Upper lobe of right lung (tissue), 1 donor: ENCODE measurements at regions not wholly inside any gene's neighbourhood (a gene's known extent, or its start where the extent isn't known, plus 50 kb on each side); places are given as distances from the start of the nearest gene placed in this dataset.
A peak's percentile ranks its signal among the peaks of the same experiment; 100 is the strongest.

Experiments used
- ATAC-seq: fragments of 200-7000 bp; cut with Tn5 transposase; one replicate; pipeline ENCODE4 v1.9.1; 2020; ENCODE audit warnings: mild to moderate bottlenecking, moderate library complexity
- DNase-seq: peaks from one replicate; pipeline ENCODE4 v3.0.0-alpha.2; 2020
- H3K27ac ChIP-seq: fragments of 200-600 bp; one replicate; pipeline ENCODE4 v1.8.0; 2022
- H3K27me3 ChIP-seq: fragments of 200-600 bp; one replicate; pipeline ENCODE4 v1.8.0; 2022; ENCODE audit warnings: mild to moderate bottlenecking
- H3K36me3 ChIP-seq: fragments of 200-600 bp; one replicate; pipeline ENCODE4 v1.8.0; 2022
- H3K4me1 ChIP-seq: fragments of 200-600 bp; one replicate; pipeline ENCODE4 v1.8.0; 2022
- H3K4me3 ChIP-seq: fragments of 200-600 bp; one replicate; pipeline ENCODE4 v1.8.0; 2022; ENCODE audit warnings: mild to moderate bottlenecking
- H3K9me3 ChIP-seq: fragments of 200-600 bp; one replicate; pipeline ENCODE4 v1.8.0; 2022
- intact Hi-C: fragments of 100-400 bp; cut with DNase I; formaldehyde crosslinking; loops from one replicate; pipeline ENCODE4 v1.11.0; 2022
- TF ChIP-seq, protein P1 (sequence below): fragments of 200-600 bp; IDR thresholded peaks from one replicate; pipeline ENCODE4 v1.8.0; 2022; ENCODE audit warnings: antibody characterized with exemption
- donor health status: DM: no; HTN: yes; CAD: no; lungs with severe emphysema.

DNA sequence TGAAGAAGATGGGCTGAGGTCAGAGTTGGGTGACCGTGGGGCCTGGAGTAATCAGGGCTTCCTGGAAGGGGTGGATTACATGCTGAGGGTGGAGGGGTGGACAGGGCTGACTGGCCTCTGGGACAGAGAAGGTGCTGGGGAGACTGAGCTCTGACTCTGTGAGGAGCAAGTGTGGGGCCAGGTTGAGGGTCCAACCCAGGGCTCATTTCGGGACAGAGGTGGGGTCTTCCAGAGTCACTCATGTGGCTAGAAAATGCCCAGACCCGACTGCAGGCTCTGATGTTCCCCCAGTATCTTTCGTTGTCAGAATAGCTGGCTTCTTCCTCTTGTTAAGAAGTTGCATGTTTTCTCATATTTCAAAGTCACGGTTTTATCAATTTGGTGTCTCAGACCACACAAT lies 311.8 kb downstream of the PTPRU start:
- TF ChIP-seq, protein P1, sequence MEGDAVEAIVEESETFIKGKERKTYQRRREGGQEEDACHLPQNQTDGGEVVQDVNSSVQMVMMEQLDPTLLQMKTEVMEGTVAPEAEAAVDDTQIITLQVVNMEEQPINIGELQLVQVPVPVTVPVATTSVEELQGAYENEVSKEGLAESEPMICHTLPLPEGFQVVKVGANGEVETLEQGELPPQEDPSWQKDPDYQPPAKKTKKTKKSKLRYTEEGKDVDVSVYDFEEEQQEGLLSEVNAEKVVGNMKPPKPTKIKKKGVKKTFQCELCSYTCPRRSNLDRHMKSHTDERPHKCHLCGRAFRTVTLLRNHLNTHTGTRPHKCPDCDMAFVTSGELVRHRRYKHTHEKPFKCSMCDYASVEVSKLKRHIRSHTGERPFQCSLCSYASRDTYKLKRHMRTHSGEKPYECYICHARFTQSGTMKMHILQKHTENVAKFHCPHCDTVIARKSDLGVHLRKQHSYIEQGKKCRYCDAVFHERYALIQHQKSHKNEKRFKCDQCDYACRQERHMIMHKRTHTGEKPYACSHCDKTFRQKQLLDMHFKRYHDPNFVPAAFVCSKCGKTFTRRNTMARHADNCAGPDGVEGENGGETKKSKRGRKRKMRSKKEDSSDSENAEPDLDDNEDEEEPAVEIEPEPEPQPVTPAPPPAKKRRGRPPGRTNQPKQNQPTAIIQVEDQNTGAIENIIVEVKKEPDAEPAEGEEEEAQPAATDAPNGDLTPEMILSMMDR: no peak
- Histone ChIP-seq H3K27me3 (no peaks in the 10 kb centered on the region), H3K36me3 (no peaks in the 10 kb centered on the region), H3K4me1 (no peaks in the 10 kb centered on the region), H3K27ac (no peak overlapping the region), H3K4me3 (no peak overlapping the region), H3K9me3 (no peaks in the 10 kb centered on the region)
- no peak for ATAC-seq
- intact Hi-C loops: no loop called here
- peak; percentile 38 for DNase-seq

DNA sequence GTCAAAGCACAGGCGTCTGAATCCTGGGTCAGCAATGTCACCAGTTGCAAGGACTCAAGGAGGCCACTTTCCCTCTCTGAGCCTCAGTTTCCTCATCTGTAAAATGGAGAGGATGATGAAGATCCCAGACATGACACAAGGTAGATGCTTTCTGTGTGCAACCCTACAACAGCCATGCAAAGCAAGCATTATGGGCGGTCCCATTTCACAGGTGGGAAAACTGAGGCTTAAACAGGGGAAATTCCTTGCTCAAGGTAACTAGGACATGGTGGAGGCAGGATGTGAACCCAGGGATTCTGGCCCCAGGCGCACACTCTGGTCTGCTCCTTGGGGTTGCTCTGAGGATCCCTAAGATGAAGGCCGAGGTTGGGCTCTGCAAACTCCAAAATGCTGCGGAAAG lies 311.0 kb downstream of the PTPRU start:
- Histone ChIP-seq H3K4me1 (no peaks in the 10 kb centered on the region), H3K4me3 (no peak overlapping the region), H3K27ac (no peak overlapping the region), H3K9me3 (no peaks in the 10 kb centered on the region), H3K27me3 (no peaks in the 10 kb centered on the region), H3K36me3 (no peaks in the 10 kb centered on the region)
- TF ChIP-seq, protein P1: no peak
- ATAC-seq: no peak
- intact Hi-C loops: no loop called here
- no peak for DNase-seq

DNA sequence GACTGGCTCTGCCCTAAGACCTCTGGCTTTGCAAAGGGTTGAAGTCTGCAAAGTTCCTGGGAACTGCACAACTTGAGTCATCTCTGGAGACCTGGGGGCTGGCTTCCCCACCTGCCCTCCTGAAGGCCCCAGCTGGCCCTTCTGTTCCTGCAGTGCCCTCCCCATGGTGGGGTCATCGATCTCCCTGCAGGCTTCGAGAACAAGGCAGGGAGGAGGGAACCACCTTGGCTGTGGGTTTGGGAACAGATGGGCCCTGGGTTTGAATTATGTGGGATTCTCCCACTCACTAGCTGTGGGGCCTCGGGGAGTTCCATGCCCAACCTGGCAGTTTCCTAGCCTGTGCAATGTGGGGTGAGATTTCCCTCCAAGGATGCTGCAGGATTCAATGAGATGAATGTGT lies 310.2 kb downstream of the PTPRU start:
- intact Hi-C loops: no loop called here
- no peak for ATAC-seq

DNA sequence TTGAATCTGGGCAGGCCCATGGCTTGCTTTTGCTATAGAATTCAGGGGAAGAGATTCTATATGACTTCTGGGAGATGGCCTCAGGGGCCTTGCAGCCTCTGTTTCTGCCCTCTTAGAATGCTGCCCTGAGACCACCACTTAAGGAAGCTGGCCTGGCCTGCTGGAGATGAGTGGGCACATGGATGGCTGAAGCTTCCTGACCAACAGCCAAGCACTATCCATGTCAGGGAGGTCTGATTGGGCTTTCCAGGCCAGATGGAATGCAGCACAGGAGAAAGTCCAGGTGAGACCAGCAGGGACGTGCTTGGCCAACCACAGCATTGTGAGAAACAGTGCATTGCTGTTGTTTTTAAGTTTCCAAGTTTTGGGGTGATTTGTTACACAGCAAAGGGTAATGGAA lies 308.1 kb downstream of the PTPRU start:
- Histone ChIP-seq H3K4me1 (no peaks in the 10 kb centered on the region), H3K4me3 (no peak overlapping the region), H3K27me3 (no peaks in the 10 kb centered on the region), H3K27ac (no peak overlapping the region), H3K9me3 (no peaks in the 10 kb centered on the region), H3K36me3 (no peaks in the 10 kb centered on the region)
- no peak for ATAC-seq
- peak; percentile 5 for DNase-seq
- intact Hi-C loops: no loop called here
- TF ChIP-seq, protein P1: no peak

More for the DNA sequence above, 310.2 kb downstream of the PTPRU start:
- TF ChIP-seq, protein P1: no peak
- DNase-seq: peak; percentile 27
- H3K27me3 ChIP-seq: no peaks in the 10 kb centered on the region
- no peaks in the 10 kb centered on the region for H3K4me1 ChIP-seq
- H3K36me3 ChIP-seq: no peaks in the 10 kb centered on the region
- H3K27ac ChIP-seq: no peak overlapping the region
- no peaks in the 10 kb centered on the region for H3K9me3 ChIP-seq
- H3K4me3 ChIP-seq: no peak overlapping the region

DNA sequence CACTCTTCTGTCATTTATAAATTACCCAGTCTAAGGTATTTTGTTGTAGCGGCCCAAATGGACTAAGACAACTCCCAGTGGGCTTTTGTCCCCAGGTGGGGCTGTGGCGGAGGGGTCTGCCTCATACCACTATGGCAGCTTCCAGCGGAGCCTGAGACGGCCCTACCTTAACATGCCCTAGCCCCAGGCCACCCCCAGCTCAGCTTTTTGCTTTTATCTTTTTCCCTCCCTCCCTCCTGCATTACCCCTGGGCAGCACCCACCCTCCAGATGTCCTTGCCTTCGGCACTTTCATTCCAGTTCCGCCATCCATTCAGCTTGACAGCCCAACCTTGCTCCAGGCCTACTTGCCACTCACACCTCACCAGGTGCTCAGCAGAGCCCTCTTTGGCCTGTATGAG lies 307.3 kb downstream of the PTPRU start:
- Histone ChIP-seq H3K9me3 (no peaks in the 10 kb centered on the region), H3K27me3 (no peaks in the 10 kb centered on the region), H3K36me3 (no peaks in the 10 kb centered on the region), H3K27ac (no peak overlapping the region), H3K4me3 (no peak overlapping the region), H3K4me1 (no peaks in the 10 kb centered on the region)
- TF ChIP-seq, protein P1: no peak
- ATAC-seq (no peak), DNase-seq (peak; percentile 47)
- intact Hi-C loops: no loop called here

DNA sequence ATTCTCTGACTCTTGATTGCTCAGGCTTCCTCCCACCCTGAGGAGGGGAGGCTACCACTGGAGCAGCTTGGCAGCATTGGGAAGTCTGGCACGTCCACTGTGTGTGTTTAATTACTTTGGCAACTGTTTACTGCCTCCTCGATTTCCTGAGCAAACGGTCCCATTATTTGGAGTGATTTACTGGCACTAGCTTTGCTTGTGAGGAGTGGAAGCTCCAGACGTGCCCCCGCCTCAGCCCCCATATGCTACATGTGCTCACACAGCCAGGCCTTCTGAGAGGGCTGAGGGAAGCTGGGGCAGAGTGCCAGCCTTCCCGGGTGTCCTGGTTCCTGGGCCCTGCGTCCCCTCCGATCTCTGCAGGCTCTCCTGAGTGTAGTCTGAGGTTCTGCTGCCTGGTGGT lies 306.2 kb downstream of the PTPRU start:
- Histone ChIP-seq H3K27ac (no peak overlapping the region), H3K4me3 (no peak overlapping the region), H3K9me3 (no peaks in the 10 kb centered on the region), H3K36me3 (no peaks in the 10 kb centered on the region), H3K27me3 (no peaks in the 10 kb centered on the region), H3K4me1 (no peaks in the 10 kb centered on the region)
- ATAC-seq (no peak), DNase-seq (no peak)
- TF ChIP-seq, protein P1: no peak
- intact Hi-C loops: no loop called here
